HepG2 (cell line): ENCODE measurements at regions not wholly inside any gene's neighbourhood (a gene's known extent, or its start where the extent isn't known, plus 50 kb on each side); places are given as distances from the start of the nearest gene placed in this dataset.

Experiments used
- AHDC1 ChIP-seq: sonication (generic); formaldehyde crosslinking; IDR thresholded peaks from 2 replicates; pipeline ENCODE4 v1.5.1; 2020; ENCODE audit warnings: mild to moderate bottlenecking, missing genetic modification reagents, borderline replicate concordance
- CBX5 ChIP-seq: sonication (generic); formaldehyde crosslinking; IDR thresholded peaks from 2 replicates; pipeline ENCODE4 v1.4.0; 2020; ENCODE audit warnings: missing genetic modification reagents, borderline replicate concordance
- CTCF ChIP-seq: sonication (generic); formaldehyde crosslinking; IDR thresholded peaks from 2 replicates; pipeline ENCODE4 v1.5.0; 2020; ENCODE audit warnings: mild to moderate bottlenecking, missing genetic modification reagents, moderate library complexity
- EZH2 ChIP-seq: conservative IDR thresholded peaks from 2 replicates; pipeline ENCODE4 v1.6.1; 2012; ENCODE audit warnings: mild to moderate bottlenecking, low read depth, low read length, moderate library complexity
- NR2F1 ChIP-seq, 2 experiments: fragments of 450-650 bp in 1 of 2; formaldehyde crosslinking in 1 of 2; IDR thresholded peaks; 2 replicates each; pipeline versions ENCODE4 v1.5.0 to v1.6.1; 2016 to 2020; ENCODE audit warnings: mild to moderate bottlenecking in 1 of 2, missing compliant biosample characterization in 1 of 2, missing genetic modification reagents in 1 of 2, moderate library complexity in 1 of 2
- PRDM10 ChIP-seq: sonication (generic); formaldehyde crosslinking; IDR thresholded peaks from 2 replicates; pipeline ENCODE4 v1.4.0; 2020; ENCODE audit warnings: low read depth, missing genetic modification reagents
- RELA ChIP-seq: sonication (generic); formaldehyde crosslinking; IDR thresholded peaks from 2 replicates; pipeline ENCODE4 v1.4.0; 2020; ENCODE audit warnings: missing genetic modification reagents
- ZNF10 ChIP-seq: sonication (generic); formaldehyde crosslinking; IDR thresholded peaks from 2 replicates; pipeline ENCODE4 v1.4.0; 2020; ENCODE audit warnings: mild to moderate bottlenecking, low read depth, missing genetic modification reagents, borderline replicate concordance
- ZNF124 ChIP-seq: sonication (generic); formaldehyde crosslinking; IDR thresholded peaks from 2 replicates; pipeline ENCODE4 v1.4.0; 2020; ENCODE audit warnings: missing genetic modification reagents
- ZNF263 ChIP-seq: sonication (generic); formaldehyde crosslinking; IDR thresholded peaks from 2 replicates; pipeline ENCODE4 v1.4.0; 2020; ENCODE audit warnings: missing genetic modification reagents
- ZNF274 ChIP-seq: sonication (generic); formaldehyde crosslinking; IDR thresholded peaks from 2 replicates; pipeline ENCODE4 v1.5.1; 2020; ENCODE audit warnings: mild to moderate bottlenecking, missing genetic modification reagents
- ZNF281 ChIP-seq: sonication (generic); formaldehyde crosslinking; IDR thresholded peaks from 2 replicates; pipeline ENCODE4 v1.4.0; 2020; ENCODE audit warnings: missing genetic modification reagents, borderline replicate concordance
- ZNF609 ChIP-seq: sonication (generic); formaldehyde crosslinking; IDR thresholded peaks from 2 replicates; pipeline ENCODE4 v1.4.0; 2020; ENCODE audit warnings: mild to moderate bottlenecking, missing genetic modification reagents, borderline replicate concordance

- TF ChIP-seq RELA (CRISPR knock-in tag): no peak
- TF ChIP-seq ZNF609 (CRISPR knock-in tag): no peak
- TF ChIP-seq ZNF10: no peak
- no peak for TF ChIP-seq ZNF281 (CRISPR knock-in tag)
- TF ChIP-seq ZNF274 (CRISPR knock-in tag): no peak
- TF ChIP-seq AHDC1 (CRISPR knock-in tag): no peak
- TF ChIP-seq NR2F1 (CRISPR knock-in tag; IDR thresholded peaks at IDR 0.05): no peak
- TF ChIP-seq PRDM10: no peak
- TF ChIP-seq ZNF124 (CRISPR knock-in tag): no peak
- TF ChIP-seq EZH2: no peak
- TF ChIP-seq CTCF (CRISPR knock-in tag): no peak
- no peak for TF ChIP-seq ZNF263 (CRISPR knock-in tag)
- TF ChIP-seq CBX5 (CRISPR knock-in tag): no peak
Observed at GRCh38 chr4:83959160-83959559, 423.3 kb downstream of the GPAT3 start.
